ENCODE measurements at regions not wholly inside any gene's neighbourhood (a gene's known extent, or its start where the extent isn't known, plus 50 kb on each side); places are given as distances from the start of the nearest gene placed in this dataset.
A peak's percentile ranks its signal among the peaks of the same experiment; 100 is the strongest.

GRCh38 chr11:10366568-10367331 is 61.9 kb downstream of the ADM start:
- no TSS peak for BruUV-seq (replicated peaks)
- TF ChIP-seq SMC3 (IDR thresholded peaks at IDR 0.05; ENCODE audit: low read depth, low read length) (peak; percentile 83), POLR2A (IDR thresholded peaks at IDR 0.05; ENCODE audit: low read depth, low read length) (no peak), USF2 (IDR thresholded peaks at IDR 0.05; ENCODE audit: low read depth, low read length) (no peak), FOS (IDR thresholded peaks at IDR 0.05; ENCODE audit: low read depth, low read length) (no peak), CHD1 (IDR thresholded peaks at IDR 0.05; ENCODE audit: low read depth, low read length) (no peak), CEBPB (IDR thresholded peaks at IDR 0.05; ENCODE audit: low read depth, low read length) (0 out of 2 replicates have a peak, but pooled peaks have one; percentile 10), RCOR1 (IDR thresholded peaks at IDR 0.05; ENCODE audit: insufficient replicate concordance, low read length) (peak; percentile 84), NFE2L2 (IDR thresholded peaks at IDR 0.05; ENCODE audit: low read depth, low read length) (no peak), ELK1 (IDR thresholded peaks at IDR 0.05; ENCODE audit: borderline replicate concordance, low read depth, low read length) (no peak), RFX5 (IDR thresholded peaks at IDR 0.05; ENCODE audit: low read depth, low read length) (no peak), RAD21 (IDR thresholded peaks at IDR 0.05; ENCODE audit: low read length) (peak; percentile 94), BHLHE40 (IDR thresholded peaks at IDR 0.05; ENCODE audit: low read depth, low read length) (0 out of 2 replicates have a peak, but pooled peaks have one; percentile 41), MAFK (IDR thresholded peaks at IDR 0.05; ENCODE audit: low read depth, low read length) (no peak)

More at GRCh38 chr11:10366568-10367331, 61.9 kb downstream of the ADM start:
- H2AK5ac ChIP-seq (ENCODE audit: low read depth, low read length), result peak overlapping the region; percentile 87
- H2BK15ac ChIP-seq (ENCODE audit: low read depth, low read length), result peak overlapping the region; percentile 89; the same call in 2 of the 3 replicates
- H3K18ac ChIP-seq (ENCODE audit: low read depth, low read length), result peak overlapping the region; percentile 26; the same call in 1 of the 2 replicates
- peak; percentile 98 for DNase-seq
- no peak overlapping the region; the same call in 1 of the 2 replicates for H3K4me2 ChIP-seq (ENCODE audit: low read depth, low read length)
- no peaks in the 10 kb centered on the region for H3K27me3 ChIP-seq (ENCODE audit: control insufficient read depth, insufficient read depth, low read length)
- 20% methylated on average over 4 of the region's 8 CpGs; no CpG with 5 or more reads in 1 of the 2 experiments for WGBS, 2 experiments (ENCODE audit: extremely low coverage in 2 of 2, insufficient read length in 1 of 2)
- in situ Hi-C loops (cut with MboI; ENCODE audit: low sequenced_read_pairs) (no loop called here), intact Hi-C loops (cut with micrococcal nuclease) (loop anchor here (1.0 to 5.0 kb wide), 2 partner anchors 39 to 58 kb away; no protein-coding TSS in a partner anchor), dilution Hi-C loops (cut with HindIII; ENCODE audit: low sequenced_read_pairs, unreplicated experiment) (no loop called here)
- peak overlapping the region; percentile 2; the same call in 1 of the 2 replicates for H4K5ac ChIP-seq (ENCODE audit: low read depth, low read length)
- H3K27ac ChIP-seq (ENCODE audit: insufficient read depth, low read length), result peak overlapping the region; percentile 32; the same call in 1 of the 2 replicates
- H2BK5ac ChIP-seq (ENCODE audit: low read depth, low read length, poor library complexity, severe bottlenecking), result peak overlapping the region; percentile 34
- H4K91ac ChIP-seq (ENCODE audit: insufficient read depth, low read depth, low read length), result peak overlapping the region; percentile 84
- peak overlapping the region; percentile 73 for H2BK20ac ChIP-seq (ENCODE audit: low read depth, low read length)
- peak overlapping the region; percentile 5 for H3K14ac ChIP-seq (replicated peaks; ENCODE audit: low read depth, low read length)
- no peaks in the 10 kb centered on the region for H3K36me3 ChIP-seq (ENCODE audit: control insufficient read depth, insufficient read depth, low read length)
- peak; percentile 96 for ATAC-seq (ENCODE audit: low read depth)
- peak overlapping the region in 1 of 2 experiments; percentile 76; a peak in 2 of 4 replicates for H4K8ac ChIP-seq (ENCODE audit: low read depth in 2 of 2, low read length in 2 of 2)
- ChIA-PET POLR2A (ENCODE audit: unreplicated experiment) (interaction anchor here (1.5 to 2.0 kb wide), 2 partner anchors 57 to 62 kb away, joined by 8 to 28 read pairs; partner anchors contain the start of gene ADM), CTCF (interaction anchor here (0.5 to 1.8 kb wide), 25 partner anchors 9 to 532 kb away, joined by 3 to 13 read pairs (median 5); no protein-coding TSS in a partner anchor)
- 0 out of 4 replicates have a peak, but pooled peaks cover 0 to 8% of the 10 kb centered on the region in 2 experiments for H3K79me1 ChIP-seq (ENCODE audit: low read depth in 1 of 2, low read length in 2 of 2)
- H2AK9ac ChIP-seq (replicated peaks; ENCODE audit: low read depth, low read length, poor library complexity), result peak overlapping the region; percentile 2
- no peak overlapping the region; the same call in 1 of the 2 replicates for H3K56ac ChIP-seq (ENCODE audit: extremely low read depth, insufficient read depth, low read length)
- peaks cover 4% of the 10 kb centered on the region; the same call in 1 of the 2 replicates for H3K9me1 ChIP-seq (ENCODE audit: insufficient read depth, low read length)
- peak overlapping the region; percentile 43 for H3K4ac ChIP-seq (ENCODE audit: low read depth, low read length)
- H3K4me1 ChIP-seq (ENCODE audit: control insufficient read depth, insufficient read depth, low read length), result peaks cover 4% of the 10 kb centered on the region
- peak overlapping the region; percentile 69; the same call in 1 of the 2 replicates for H3K23ac ChIP-seq (ENCODE audit: low read depth, low read length)
- no peaks in the 10 kb centered on the region for H3K9me3 ChIP-seq (ENCODE audit: control insufficient read depth, insufficient read depth, low read length)
- peak overlapping the region; percentile 56 for H2BK120ac ChIP-seq (ENCODE audit: low read depth, low read length)
- no peaks in the 10 kb centered on the region for H4K20me1 ChIP-seq (ENCODE audit: insufficient read depth, low read length)
- no peak overlapping the region for H3K9ac ChIP-seq (ENCODE audit: low read depth, low read length)
- H3K4me3 ChIP-seq (ENCODE audit: insufficient read depth, low read depth, low read length), result no peak overlapping the region
- peak overlapping the region; percentile 74 for H2AFZ ChIP-seq (replicated peaks; ENCODE audit: low read length, poor library complexity)

Measured in IMR-90 (cell line).